Lung (tissue), 11 donors: ENCODE measurements at regions not wholly inside any gene's neighbourhood (a gene's known extent, or its start where the extent isn't known, plus 50 kb on each side); places are given as distances from the start of the nearest gene placed in this dataset.
"Not testable (repeated sequence)": the region's sequence is repeated elsewhere in the genome, so short reads cannot be mapped to it uniquely, and the experiment has no call there.

Experiments used
- ATAC-seq: fragments of 200-7000 bp; cut with Tn5 transposase; one replicate; pipeline ENCODE4 v1.9.1; 2020; ENCODE audit warnings: moderate number of reproducible peaks; ENCODE audit not compliant: insufficient read depth, low FRiP score
- DNase-seq, 3 donors: peaks; one replicate each; pipeline ENCODE4 v3.0.0-alpha.2; 2013 to 2017
- H3K27ac ChIP-seq, 2 donors: one replicate each; pipeline ENCODE4 v1.5.1; 2013; ENCODE audit warnings: mild to moderate bottlenecking in 2 of 2, moderate library complexity in 2 of 2, control low read depth in 1 of 2, inconsistent platforms in 1 of 2, low read depth in 1 of 2, low read length in 1 of 2
- H3K27me3 ChIP-seq, 3 donors: one replicate each; pipeline ENCODE4 v1.5.1; 2013; ENCODE audit warnings: low read length in 2 of 3; ENCODE audit not compliant: control insufficient read depth in 3 of 3, insufficient read depth in 3 of 3
- H3K36me3 ChIP-seq, 4 donors: one replicate each; pipeline ENCODE4 v1.5.1; 2013; ENCODE audit warnings: low read length in 4 of 4, mild to moderate bottlenecking in 1 of 4, moderate library complexity in 1 of 4; ENCODE audit not compliant: control insufficient read depth in 4 of 4, insufficient read depth in 4 of 4
- H3K4me1 ChIP-seq, 5 donors: one replicate each; pipeline ENCODE4 v1.5.1; 2013; ENCODE audit warnings: low read length in 5 of 5, mild to moderate bottlenecking in 2 of 5, moderate library complexity in 1 of 5; ENCODE audit not compliant: control insufficient read depth in 5 of 5, insufficient read depth in 5 of 5
- H3K4me3 ChIP-seq: one replicate; pipeline ENCODE4 v1.5.1; 2013; ENCODE audit warnings: mild to moderate bottlenecking, control low read depth, moderate library complexity
- H3K9ac ChIP-seq, 2 donors: one replicate each; pipeline ENCODE4 v1.5.1; 2013; ENCODE audit warnings: low read length in 2 of 2, control low read depth in 1 of 2; ENCODE audit not compliant: insufficient read depth in 1 of 2
- H3K9me3 ChIP-seq, 4 donors: one replicate each; pipeline ENCODE4 v1.5.1; 2013; ENCODE audit warnings: low read length in 3 of 4, mild to moderate bottlenecking in 1 of 4, moderate library complexity in 1 of 4; ENCODE audit not compliant: control insufficient read depth in 4 of 4, insufficient read depth in 3 of 4
- CTCF ChIP-seq: IDR thresholded peaks from 2 replicates; pipeline ENCODE4 v1.5.1; 2012; ENCODE audit warnings: mild to moderate bottlenecking; ENCODE audit errors: control extremely low read depth, extremely low read depth
- WGBS, 2 donors: extraction: QIAGEN DNeasy Blood & Tissue Kit; methylation state at CpG; one replicate each; pipeline ENCODE4 v1.1.7; 2013; 5-methylcytosine and 5-hydroxymethylcytosine counted together
- donor health status: control.
- donor health status: control.
- donor health status: Bipolar disorder and iron deficiency.
- donor health status: healthy.
- donor health status: DM: yes; HTN: yes; CAD: no.

- WGBS, 2 donors = 89 to 91% methylated on average over 3 of the region's 3 CpGs
- ATAC-seq, H3K27ac ChIP-seq, H3K9me3 ChIP-seq, H3K4me1 ChIP-seq, H3K4me3 ChIP-seq, DNase-seq, H3K27me3 ChIP-seq, H3K9ac ChIP-seq, H3K36me3 ChIP-seq: not testable (repeated sequence)
These were observed 144.5 kb upstream of the FOLH1 start for GRCh38 chr11:49352868-49353267.

GRCh38 chr11:49346627-49347026 lies 138.2 kb upstream of the FOLH1 start:
- ATAC-seq, H3K4me3 ChIP-seq, H3K27ac ChIP-seq, H3K4me1 ChIP-seq, DNase-seq, H3K9ac ChIP-seq, H3K27me3 ChIP-seq, H3K36me3 ChIP-seq, H3K9me3 ChIP-seq: not testable (repeated sequence)

GRCh38 chr11:49328485-49329186 lies 120.2 kb upstream of the FOLH1 start:
- not testable (repeated sequence) for H3K36me3 ChIP-seq, DNase-seq, H3K9ac ChIP-seq, H3K4me1 ChIP-seq, H3K4me3 ChIP-seq, ATAC-seq, H3K27me3 ChIP-seq, H3K9me3 ChIP-seq, H3K27ac ChIP-seq
- WGBS, 2 donors = 53 to 65% methylated on average over 5 of the region's 5 CpGs

GRCh38 chr11:49327766-49328165 lies 119.4 kb upstream of the FOLH1 start:
- not testable (repeated sequence) for ATAC-seq, H3K27me3 ChIP-seq, H3K36me3 ChIP-seq, DNase-seq, H3K27ac ChIP-seq, H3K9me3 ChIP-seq, H3K4me3 ChIP-seq, H3K4me1 ChIP-seq, H3K9ac ChIP-seq

GRCh38 chr11:49326651-49327050 lies 118.2 kb upstream of the FOLH1 start:
- H3K4me1 ChIP-seq, H3K9me3 ChIP-seq, H3K4me3 ChIP-seq, H3K27me3 ChIP-seq, DNase-seq, H3K9ac ChIP-seq, H3K36me3 ChIP-seq, ATAC-seq, H3K27ac ChIP-seq: not testable (repeated sequence)
- WGBS, 2 donors = 59 to 60% methylated on average over 3 of the region's 3 CpGs

- no peak for TF ChIP-seq CTCF
- Histone ChIP-seq H3K27ac (no peak overlapping the region), H3K4me3 (no peak overlapping the region), H3K36me3 (no peaks in the 10 kb centered on the region), H3K9ac (no peak overlapping the region), H3K9me3 (no peaks in the 10 kb centered on the region), H3K27me3 (no peaks in the 10 kb centered on the region), H3K4me1 (no peaks in the 10 kb centered on the region)
- 69 to 74% methylated on average over 2 of the region's 2 CpGs for WGBS, 2 donors
- ATAC-seq = no peak
- no peak for DNase-seq
These were observed 107.8 kb upstream of the FOLH1 start for GRCh38 chr11:49316180-49316579.
